IPS DF 19.7 (cell line): ENCODE measurements at regions not wholly inside any gene's neighbourhood (a gene's known extent, or its start where the extent isn't known, plus 50 kb on each side); places are given as distances from the start of the nearest gene placed in this dataset.
"Not testable (repeated sequence)": the region's sequence is repeated elsewhere in the genome, so short reads cannot be mapped to it uniquely, and the experiment has no call there.

Experiments used
- DNase-seq: peaks from one replicate; pipeline ENCODE4 v3.0.0-alpha.2; 2013; ENCODE audit warnings: low read depth, low spot score

GRCh38 chr3:126292318-126293070 lies 64.7 kb downstream of the KLF15 start:
- DNase-seq, result no peak

GRCh38 chr3:126291537-126291936 lies 65.7 kb downstream of the KLF15 start:
- DNase-seq, result no peak

GRCh38 chr3:126291061-126291460 lies 66.1 kb downstream of the KLF15 start:
- DNase-seq, result no peak

- no peak for DNase-seq
Measured at GRCh38 chr3:126290325-126290724, 66.9 kb downstream of the KLF15 start.

GRCh38 chr3:126289096-126289495 lies 68.1 kb downstream of the KLF15 start:
- DNase-seq, result no peak

- no peak for DNase-seq
Measured at GRCh38 chr3:126288314-126288713, 68.9 kb downstream of the KLF15 start.

- DNase-seq, result peak; percentile 65
Measured at GRCh38 chr3:126287536-126288241, 69.5 kb downstream of the KLF15 start.

GRCh38 chr3:126287171-126287535 lies 70.1 kb downstream of the KLF15 start:
- DNase-seq, result no peak

GRCh38 chr3:126285369-126285768 lies 71.8 kb downstream of the KLF15 start:
- DNase-seq, result no peak

- DNase-seq, result no peak
Measured at GRCh38 chr3:126284258-126284904, 72.8 kb downstream of the KLF15 start.

- DNase-seq, result not testable (repeated sequence)
Measured at GRCh38 chr3:126283651-126284050, 73.6 kb downstream of the KLF15 start.

GRCh38 chr3:126279853-126280252 lies 77.4 kb downstream of the KLF15 start:
- no peak for DNase-seq

GRCh38 chr3:126277629-126278378 lies 79.4 kb downstream of the KLF15 start:
- no peak for DNase-seq

GRCh38 chr3:126275620-126275904 lies 81.6 kb downstream of the KLF15 start:
- no peak for DNase-seq

GRCh38 chr3:126274735-126275619 lies 82.2 kb downstream of the KLF15 start:
- no peak for DNase-seq

GRCh38 chr3:126270145-126270811 lies 86.9 kb downstream of the KLF15 start:
- no peak for DNase-seq

GRCh38 chr3:126269354-126269753 lies 87.9 kb downstream of the KLF15 start:
- DNase-seq, result no peak

GRCh38 chr3:126268866-126269265 lies 88.3 kb downstream of the KLF15 start:
- no peak for DNase-seq

GRCh38 chr3:126267976-126268615 lies 87.7 kb upstream of the ALDH1L1 start:
- no peak for DNase-seq
